Prostate gland (tissue), 2 donors: ENCODE measurements at regions not wholly inside any gene's neighbourhood (a gene's known extent, or its start where the extent isn't known, plus 50 kb on each side); places are given as distances from the start of the nearest gene placed in this dataset.

ENCODE experiments used
- POLR2A ChIP-seq: fragments of 450-650 bp; IDR thresholded peaks from one replicate; pipeline ENCODE4 v1.6.1; 2016; ENCODE audit warnings: antibody characterized with exemption, mild to moderate bottlenecking
- POLR2AphosphoS5 ChIP-seq: sonication (generic); formaldehyde crosslinking; IDR thresholded peaks from one replicate; pipeline ENCODE4 v1.6.1; 2017; ENCODE audit warnings: antibody characterized with exemption
- TF ChIP-seq, protein P1 (sequence below), 4 experiments: fragments of 200-600 bp in 2 of 4; fragments of 450-650 bp in 2 of 4; sonication (generic) in 2 of 4; IDR thresholded peaks; 1 replicate in 3 of 4; 2 replicates in 1 of 4; pipeline ENCODE4 v1.5.1; 2016 to 2019; ENCODE audit warnings: antibody characterized with exemption in 4 of 4, mild to moderate bottlenecking in 2 of 4, moderate library complexity in 2 of 4

DNA sequence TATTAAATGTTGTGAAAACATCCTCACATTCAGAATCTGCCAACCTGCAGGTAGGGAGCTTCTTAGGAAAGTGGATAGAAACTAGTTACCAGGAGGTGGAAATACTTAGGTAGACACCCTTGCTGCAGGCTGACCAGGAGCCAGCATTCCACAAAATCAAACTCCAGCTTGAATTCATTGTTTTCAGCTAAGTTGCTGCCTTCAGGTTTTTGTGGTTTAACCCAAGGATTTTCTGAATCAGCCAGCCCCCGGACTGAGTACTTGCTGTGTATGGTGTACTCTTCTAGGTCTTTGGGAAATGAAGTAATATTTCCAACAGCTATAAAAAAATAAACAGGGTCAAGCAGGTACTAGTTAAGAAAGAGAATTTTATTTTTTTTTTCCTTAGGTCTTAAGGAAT, 192.1 kb upstream of the CHST9 start:
- TF ChIP-seq, protein P1, sequence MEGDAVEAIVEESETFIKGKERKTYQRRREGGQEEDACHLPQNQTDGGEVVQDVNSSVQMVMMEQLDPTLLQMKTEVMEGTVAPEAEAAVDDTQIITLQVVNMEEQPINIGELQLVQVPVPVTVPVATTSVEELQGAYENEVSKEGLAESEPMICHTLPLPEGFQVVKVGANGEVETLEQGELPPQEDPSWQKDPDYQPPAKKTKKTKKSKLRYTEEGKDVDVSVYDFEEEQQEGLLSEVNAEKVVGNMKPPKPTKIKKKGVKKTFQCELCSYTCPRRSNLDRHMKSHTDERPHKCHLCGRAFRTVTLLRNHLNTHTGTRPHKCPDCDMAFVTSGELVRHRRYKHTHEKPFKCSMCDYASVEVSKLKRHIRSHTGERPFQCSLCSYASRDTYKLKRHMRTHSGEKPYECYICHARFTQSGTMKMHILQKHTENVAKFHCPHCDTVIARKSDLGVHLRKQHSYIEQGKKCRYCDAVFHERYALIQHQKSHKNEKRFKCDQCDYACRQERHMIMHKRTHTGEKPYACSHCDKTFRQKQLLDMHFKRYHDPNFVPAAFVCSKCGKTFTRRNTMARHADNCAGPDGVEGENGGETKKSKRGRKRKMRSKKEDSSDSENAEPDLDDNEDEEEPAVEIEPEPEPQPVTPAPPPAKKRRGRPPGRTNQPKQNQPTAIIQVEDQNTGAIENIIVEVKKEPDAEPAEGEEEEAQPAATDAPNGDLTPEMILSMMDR (IDR thresholded peaks at IDR 0.05) = no peak
- TF ChIP-seq POLR2AphosphoS5 (no peak), POLR2A (no peak)
